GM18526 (cell line): ENCODE measurements at regions not wholly inside any gene's neighbourhood (a gene's known extent, or its start where the extent isn't known, plus 50 kb on each side); places are given as distances from the start of the nearest gene placed in this dataset.

Experiments used
- POLR2A ChIP-seq: IDR thresholded peaks from 3 replicates; pipeline ENCODE4 v1.6.1; 2011; ENCODE audit not compliant: insufficient read length; ENCODE audit errors: extremely low read depth

DNA sequence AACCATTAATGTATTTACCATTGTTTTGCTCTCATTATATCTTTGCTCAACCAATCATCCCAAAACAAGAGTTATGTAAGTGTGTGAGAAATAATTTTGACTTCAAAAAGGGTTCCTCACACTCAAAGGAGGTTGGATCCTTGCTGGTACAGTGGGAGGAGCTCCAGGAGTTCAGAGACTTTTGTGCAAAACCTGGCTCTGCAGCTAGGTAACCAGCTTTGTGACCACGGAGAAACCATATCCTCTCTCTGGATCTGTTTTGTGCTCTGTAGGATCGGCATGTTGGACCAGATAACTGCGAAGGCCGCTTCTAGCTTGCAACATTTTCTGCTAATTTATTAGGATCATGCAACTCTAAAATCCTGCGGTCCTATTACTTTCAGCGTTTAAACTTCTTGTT lies 128.6 kb upstream of the LIPC start:
- TF ChIP-seq POLR2A, result no peak

DNA sequence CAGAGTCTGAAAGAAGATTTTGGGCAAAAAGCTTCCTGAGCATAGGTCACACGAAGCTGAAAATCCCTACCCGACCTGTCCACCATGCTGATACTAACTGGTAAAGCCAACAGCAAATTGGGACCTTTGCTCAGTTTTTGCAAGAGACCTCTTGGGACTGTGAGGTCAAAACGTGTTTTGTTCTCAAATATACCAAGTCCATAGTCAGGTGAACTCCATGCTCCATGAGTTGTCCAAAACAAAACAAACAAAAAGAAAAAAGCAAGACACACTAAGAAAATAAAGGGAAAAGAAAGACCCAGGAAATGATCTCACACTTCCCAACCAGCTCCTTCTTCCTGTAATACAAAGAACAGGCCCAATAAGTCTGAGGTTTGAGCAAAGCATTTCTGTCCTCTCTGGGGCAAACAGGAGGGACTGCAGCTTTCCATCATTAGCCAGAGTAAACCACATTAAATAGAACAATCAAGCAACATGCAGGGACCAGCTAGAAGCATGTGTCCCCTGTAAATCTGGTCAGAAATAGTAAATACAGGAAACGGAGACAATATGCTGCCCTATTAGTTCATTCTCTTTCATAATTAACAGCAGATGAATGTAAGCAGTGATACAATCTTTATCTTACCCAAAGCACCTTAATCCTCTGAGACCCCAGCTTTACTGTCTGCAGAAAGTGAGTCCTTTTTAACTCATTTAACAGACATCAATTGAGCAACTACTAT lies 125.0 kb upstream of the LIPC start:
- no peak for TF ChIP-seq POLR2A

GRCh38 chr15:58307313-58307961 lies 124.4 kb upstream of the LIPC start:
- no peak for TF ChIP-seq POLR2A

DNA sequence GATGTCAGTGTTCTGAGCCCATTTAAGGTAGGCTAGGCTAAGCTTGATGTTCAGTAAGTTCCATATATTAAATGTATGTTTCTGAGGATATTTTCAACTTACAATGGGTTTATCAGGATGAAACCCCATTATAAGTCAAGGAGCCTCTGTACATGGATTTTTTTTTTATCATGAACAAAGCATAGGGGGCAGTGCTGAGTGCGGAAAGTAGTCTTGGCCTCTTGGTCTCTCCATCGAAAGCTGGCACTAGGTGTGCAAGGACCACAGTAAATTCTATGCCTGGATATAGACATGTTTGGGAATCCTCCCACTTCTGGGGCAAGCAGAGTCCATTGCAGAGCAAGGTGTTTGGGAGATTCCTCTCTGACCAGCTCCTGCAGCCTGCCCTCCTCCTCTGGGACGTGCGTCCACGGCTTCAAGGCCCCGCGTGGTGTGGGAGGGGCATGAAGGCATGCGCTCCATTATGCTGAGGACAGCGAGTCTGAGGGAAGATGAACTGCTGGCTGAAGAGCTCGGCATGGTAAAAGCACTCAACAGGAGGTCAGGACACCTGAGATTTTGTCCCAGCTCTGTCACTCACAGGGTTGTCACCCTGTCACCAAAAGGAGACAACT lies 122.9 kb upstream of the LIPC start:
- no peak for TF ChIP-seq POLR2A

DNA sequence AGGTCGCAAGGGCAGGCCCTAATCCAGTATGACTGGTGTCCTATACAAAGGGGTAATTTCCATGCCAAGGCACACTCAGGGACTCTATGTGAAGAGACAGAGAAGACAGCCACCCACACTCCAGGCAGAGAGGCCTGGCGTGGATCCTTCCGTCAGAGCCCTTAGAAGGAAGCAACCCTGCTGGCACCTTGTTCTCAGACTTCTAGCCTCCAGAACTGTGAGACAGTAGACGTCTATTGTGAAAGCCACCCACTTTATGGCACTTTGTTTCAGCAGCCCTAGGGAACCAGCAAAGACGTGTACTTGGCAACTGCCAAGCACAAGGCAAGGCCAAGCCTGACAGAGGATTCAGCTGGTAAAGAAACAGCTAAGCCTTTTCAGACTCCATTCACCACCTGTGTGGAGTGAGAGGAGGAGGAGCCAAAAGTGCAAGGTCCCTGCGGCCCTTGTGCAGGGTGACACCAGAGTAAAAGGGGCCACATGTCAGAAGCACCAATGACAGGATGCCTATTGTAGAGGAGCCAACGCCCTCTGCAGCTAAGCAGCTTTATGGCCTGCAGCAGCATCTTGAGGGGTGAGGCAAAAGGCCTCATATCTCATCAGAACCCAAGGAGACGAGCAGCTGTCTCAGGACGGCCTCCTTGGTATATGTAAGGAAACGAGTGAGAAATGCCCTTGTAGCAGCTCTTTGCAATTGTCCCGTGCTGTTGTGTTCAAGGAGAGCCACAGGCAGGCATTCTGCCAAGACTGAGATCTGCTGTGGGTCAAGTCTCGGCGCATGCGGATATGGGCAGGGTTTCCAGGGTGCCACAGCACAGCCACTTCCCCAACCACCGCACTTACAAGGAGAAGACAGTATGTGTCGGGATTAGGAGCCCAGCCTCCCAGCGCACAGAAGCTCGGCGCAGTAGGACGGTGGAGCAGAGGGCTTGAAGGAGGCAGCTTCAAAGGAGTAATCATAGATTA lies 121.5 kb upstream of the LIPC start:
- TF ChIP-seq POLR2A, result no peak

DNA sequence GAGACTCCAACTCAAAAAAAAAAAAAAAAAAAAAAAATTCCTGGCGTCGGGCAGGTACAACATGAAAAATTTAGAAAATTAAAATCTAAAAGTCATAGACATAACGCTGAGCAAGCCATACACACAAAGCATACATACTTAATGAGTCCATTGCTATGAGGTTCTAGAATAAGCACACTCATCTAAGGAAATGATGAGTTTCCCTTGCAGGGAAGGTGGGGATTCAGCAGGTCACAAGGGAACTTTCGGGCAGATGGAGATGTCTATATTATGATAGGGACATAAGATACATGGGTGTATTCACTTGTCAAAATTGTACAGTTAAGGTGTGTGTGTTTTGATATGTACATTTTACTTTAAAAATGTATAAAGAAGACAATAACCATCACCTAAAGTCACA lies 120.2 kb upstream of the LIPC start:
- TF ChIP-seq POLR2A, result no peak

GRCh38 chr15:58312031-58312430 lies 119.8 kb upstream of the LIPC start:
- no peak for TF ChIP-seq POLR2A

DNA sequence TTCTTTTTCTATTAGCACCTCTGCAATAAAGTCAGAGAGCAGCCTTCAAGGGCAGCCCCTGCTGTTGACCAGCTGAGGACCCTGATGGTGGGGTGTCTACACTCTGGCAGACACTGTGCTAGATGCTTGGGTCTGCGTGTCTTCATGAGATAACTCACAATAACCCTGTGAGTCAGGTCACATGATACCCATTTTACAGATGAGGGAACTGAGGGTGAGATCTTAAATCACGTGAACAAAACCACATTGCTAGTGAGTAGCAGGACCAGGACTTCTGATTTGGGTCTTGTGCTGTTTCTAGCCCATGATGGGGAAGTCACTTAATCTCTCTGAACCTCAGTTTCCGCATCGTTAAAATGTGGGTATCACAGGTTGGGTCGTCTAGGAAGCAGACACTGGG lies 118.5 kb upstream of the LIPC start:
- TF ChIP-seq POLR2A, result no peak

- TF ChIP-seq POLR2A, result no peak
Measured at GRCh38 chr15:58313810-58314592, 117.8 kb upstream of the LIPC start.

GRCh38 chr15:58314593-58315216 lies 117.1 kb upstream of the LIPC start:
- TF ChIP-seq POLR2A, result no peak

DNA sequence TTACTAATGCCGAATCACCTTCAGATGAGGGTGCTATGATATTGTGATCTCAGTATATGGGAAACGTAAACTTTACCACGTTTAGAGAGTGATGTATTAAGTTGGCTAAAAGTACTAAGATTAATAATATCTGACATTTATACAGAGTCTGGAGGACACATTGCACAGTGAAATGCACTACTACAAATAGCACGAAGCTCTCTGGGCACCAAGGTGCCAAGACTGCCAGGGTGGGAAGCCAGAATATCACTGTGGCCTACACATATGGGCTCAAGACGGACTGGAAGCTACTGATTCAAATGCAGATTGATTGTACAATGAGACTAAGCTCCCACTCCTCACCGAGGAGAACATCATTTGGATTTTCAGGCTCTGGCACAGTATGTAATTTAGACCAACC lies 113.3 kb upstream of the LIPC start:
- no peak for TF ChIP-seq POLR2A

- TF ChIP-seq POLR2A, result no peak
Measured at GRCh38 chr15:58321034-58321433, 110.8 kb upstream of the LIPC start.

DNA sequence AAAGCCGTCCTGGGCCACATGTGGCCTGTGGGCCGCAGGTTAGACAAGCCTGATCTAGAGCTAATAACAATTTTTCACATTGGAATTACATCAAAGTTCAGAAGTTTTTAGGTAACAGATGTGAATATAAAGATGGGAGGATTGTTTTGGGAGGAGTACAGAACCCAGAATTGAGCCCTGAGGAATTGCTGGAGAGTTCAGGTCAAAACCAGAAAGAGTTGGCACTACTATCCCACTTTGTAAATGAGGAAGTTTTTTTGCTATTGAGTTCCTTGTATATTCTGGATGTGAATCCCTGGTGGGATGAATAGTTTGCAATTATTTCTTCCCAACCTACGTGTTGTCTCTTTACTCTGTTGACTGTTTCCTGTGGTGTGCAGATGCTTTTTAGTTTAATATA lies 109.5 kb upstream of the LIPC start:
- no peak for TF ChIP-seq POLR2A

DNA sequence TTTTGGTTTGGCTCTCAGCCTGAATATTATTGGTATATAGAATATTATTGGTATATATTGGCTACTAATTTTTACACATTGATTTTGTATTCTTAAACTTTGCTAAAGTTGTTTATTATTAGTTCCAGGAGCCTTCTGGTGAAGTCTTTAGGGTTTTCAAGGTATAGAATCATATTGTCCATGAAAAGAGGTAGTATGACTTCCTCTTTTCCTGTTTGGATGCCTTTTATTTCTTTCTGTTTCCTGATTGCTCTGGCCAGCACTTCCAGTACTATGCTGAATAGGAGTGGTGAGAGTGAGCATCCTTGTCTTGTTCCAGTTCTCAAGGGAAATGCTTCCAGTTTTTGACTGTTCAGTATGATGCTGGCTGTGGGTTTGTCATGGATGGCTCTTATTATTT lies 107.3 kb upstream of the LIPC start:
- TF ChIP-seq POLR2A, result no peak

GRCh38 chr15:58327958-58328357 lies 103.8 kb upstream of the LIPC start:
- TF ChIP-seq POLR2A, result no peak

DNA sequence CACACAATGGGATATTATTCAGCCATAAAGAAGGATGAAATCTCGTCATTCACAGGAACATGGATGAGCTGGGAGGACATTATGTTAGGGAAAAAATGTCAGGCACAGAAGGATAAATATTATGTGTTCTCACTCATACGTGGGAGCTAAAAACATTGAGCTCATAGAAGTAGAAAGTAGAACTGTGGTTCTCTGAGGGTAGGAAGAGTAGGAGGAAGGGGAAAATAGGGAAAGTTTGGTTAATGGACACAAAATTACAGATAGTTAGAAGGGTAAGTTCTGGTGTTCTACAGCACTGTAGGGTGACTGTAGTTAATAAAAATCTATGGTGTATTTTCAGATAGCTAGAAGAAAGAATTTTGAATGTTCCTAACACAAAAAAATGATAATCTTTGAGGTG lies 102.6 kb upstream of the LIPC start:
- TF ChIP-seq POLR2A, result no peak
